H54 (cell line): ENCODE measurements at regions not wholly inside any gene's neighbourhood (a gene's known extent, or its start where the extent isn't known, plus 50 kb on each side); places are given as distances from the start of the nearest gene placed in this dataset.
"Not testable (repeated sequence)": the region's sequence is repeated elsewhere in the genome, so short reads cannot be mapped to it uniquely, and the experiment has no call there.

Experiments
- DNase-seq: peaks from one replicate; pipeline ENCODE4 v3.0.0; 2011; ENCODE audit warnings: low spot score, mixed read lengths; ENCODE audit not compliant: insufficient read length
- FAIRE-seq: peaks from 3 replicates; lab custom pipeline; 2011; peaks lifted over from hg19 to GRCh38; lab: Jason Lieb, UNC

- DNase-seq, FAIRE-seq: not testable (repeated sequence)
These were observed 301.1 kb downstream of the CWH43 start for GRCh38 chr4:49286926-49287745.

GRCh38 chr4:49287893-49288292 is 301.8 kb downstream of the CWH43 start:
- FAIRE-seq: not testable (repeated sequence)
- peak; percentile 67 for DNase-seq

- FAIRE-seq: not testable (repeated sequence)
- peak; percentile 41 for DNase-seq
These were observed 302.7 kb downstream of the CWH43 start for GRCh38 chr4:49288796-49289195.

- not testable (repeated sequence) for FAIRE-seq
These were observed 328.7 kb downstream of the CWH43 start for GRCh38 chr4:49314815-49315214.

GRCh38 chr4:49320725-49321410 is 334.8 kb downstream of the CWH43 start:
- FAIRE-seq: not testable (repeated sequence)

More at GRCh38 chr4:49314815-49315214, 328.7 kb downstream of the CWH43 start:
- DNase-seq: not testable (repeated sequence)

GRCh38 chr4:49321511-49322300 is 335.6 kb downstream of the CWH43 start:
- FAIRE-seq: not testable (repeated sequence)

More at GRCh38 chr4:49320725-49321410, 334.8 kb downstream of the CWH43 start:
- not testable (repeated sequence) for DNase-seq

GRCh38 chr4:49322610-49323572 is 336.8 kb downstream of the CWH43 start:
- not testable (repeated sequence) for FAIRE-seq

More at GRCh38 chr4:49321511-49322300, 335.6 kb downstream of the CWH43 start:
- not testable (repeated sequence) for DNase-seq

GRCh38 chr4:49323573-49323940 is 337.5 kb downstream of the CWH43 start:
- not testable (repeated sequence) for FAIRE-seq, DNase-seq

More at GRCh38 chr4:49322610-49323572, 336.8 kb downstream of the CWH43 start:
- DNase-seq: not testable (repeated sequence)
